ENCODE measurements at regions not wholly inside any gene's neighbourhood (a gene's known extent, or its start where the extent isn't known, plus 50 kb on each side); places are given as distances from the start of the nearest gene placed in this dataset.

DNA sequence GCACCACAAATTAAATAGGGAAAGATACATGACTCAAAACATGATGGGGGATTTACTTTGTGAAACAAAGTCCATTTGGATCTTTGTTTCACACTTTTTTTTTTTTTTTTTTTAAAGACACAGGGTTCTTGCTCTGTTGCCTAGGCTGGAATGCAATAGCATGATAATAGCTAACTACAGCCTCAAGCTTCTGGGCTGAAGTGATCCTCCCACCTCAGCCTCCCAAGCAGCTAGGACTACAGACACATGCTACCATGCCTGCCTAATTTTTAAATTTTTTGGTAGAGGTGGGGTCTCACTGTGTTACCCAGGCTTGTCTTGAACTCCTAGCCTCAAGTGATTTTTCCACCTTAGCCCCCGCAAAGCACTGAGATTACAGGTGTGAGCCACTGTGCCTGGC, 172.6 kb upstream of the KLF14 start:
- ATAC-seq: no peak
- Mint-ChIP-seq H3K27ac (peak overlapping the region; percentile 59 to 61), H3K4me3 (no peak overlapping the region), H3K9me3 (no peaks in the 10 kb centered on the region), H3K27me3 (no peaks in the 10 kb centered on the region), H3K4me1 (peaks cover 85% of the 10 kb centered on the region)
- DNase-seq: no peak

DNA sequence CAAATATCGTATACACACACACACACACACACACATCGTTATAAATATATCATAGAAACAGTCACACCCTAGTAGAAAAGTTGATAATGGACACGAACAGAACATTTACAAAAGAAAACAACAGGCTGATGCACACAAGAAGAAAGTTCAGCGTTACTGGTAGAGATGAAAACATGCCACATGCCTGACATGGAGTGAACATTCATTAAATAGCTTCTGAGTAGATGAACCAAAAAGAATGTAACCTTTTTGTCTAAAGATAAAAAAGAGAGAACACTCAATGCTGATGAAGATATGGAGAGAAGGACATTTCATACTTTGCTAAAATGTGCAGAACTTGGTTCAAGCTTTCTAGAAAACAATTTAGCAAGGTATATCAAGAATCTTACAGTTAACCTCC, 173.4 kb upstream of the KLF14 start:
- ATAC-seq: no peak
- no peaks in the 10 kb centered on the region for H3K27me3 Mint-ChIP-seq

DNA sequence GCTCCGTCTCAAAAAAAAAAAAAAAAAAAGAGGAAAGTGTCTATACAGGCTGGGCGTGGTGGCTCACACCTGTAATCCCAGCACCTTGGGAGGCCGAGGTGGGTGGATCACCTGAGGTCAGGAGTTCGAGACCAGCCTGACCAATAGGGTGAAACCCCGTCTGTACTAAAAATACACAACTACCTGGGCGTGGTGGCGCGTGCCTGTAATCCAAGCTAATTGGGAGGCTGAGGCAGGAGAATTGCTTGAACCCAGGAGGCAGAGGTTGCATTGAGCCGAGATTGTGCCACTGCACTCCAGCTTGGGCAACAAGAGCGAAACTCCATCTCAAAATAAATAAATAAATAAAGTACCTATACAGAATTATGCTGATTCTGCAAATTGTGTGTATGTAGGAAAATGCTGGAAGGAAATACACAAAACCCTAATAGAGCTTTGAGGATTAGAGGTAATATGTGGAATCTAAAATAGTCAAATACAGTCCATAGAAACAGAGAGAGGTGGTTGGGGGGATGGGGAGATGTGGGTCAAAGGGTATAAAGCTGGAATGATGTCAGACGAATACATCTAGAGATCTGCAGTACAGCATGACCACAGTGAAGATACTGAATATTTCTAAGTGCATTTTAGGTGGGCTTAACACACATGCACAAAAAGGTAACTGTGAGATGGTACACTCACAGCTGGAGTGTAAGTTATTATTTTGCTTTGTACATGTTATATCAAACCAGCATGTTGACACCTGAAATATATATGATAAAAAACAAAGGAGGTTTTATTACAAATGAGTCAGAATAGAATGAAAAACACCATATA, 174.5 kb upstream of the KLF14 start:
- Mint-ChIP-seq H3K27ac (peak overlapping the region; percentile 84 to 96), H3K4me3 (peak overlapping the region in 1 of 2 donors; percentile 22), H3K9me3 (no peaks in the 10 kb centered on the region), H3K4me1 (peaks cover 84% of the 10 kb centered on the region), H3K27me3 (no peaks in the 10 kb centered on the region)
- ATAC-seq: no peak
- no peak for DNase-seq

More for the DNA sequence above, 173.4 kb upstream of the KLF14 start:
- Mint-ChIP-seq H3K4me1 (peaks cover 85% of the 10 kb centered on the region), H3K9me3 (no peaks in the 10 kb centered on the region), H3K4me3 (peak overlapping the region in 1 of 2 donors; percentile 20), H3K27ac (peak overlapping the region in 1 of 2 donors; percentile 35)
- DNase-seq: no peak

DNA sequence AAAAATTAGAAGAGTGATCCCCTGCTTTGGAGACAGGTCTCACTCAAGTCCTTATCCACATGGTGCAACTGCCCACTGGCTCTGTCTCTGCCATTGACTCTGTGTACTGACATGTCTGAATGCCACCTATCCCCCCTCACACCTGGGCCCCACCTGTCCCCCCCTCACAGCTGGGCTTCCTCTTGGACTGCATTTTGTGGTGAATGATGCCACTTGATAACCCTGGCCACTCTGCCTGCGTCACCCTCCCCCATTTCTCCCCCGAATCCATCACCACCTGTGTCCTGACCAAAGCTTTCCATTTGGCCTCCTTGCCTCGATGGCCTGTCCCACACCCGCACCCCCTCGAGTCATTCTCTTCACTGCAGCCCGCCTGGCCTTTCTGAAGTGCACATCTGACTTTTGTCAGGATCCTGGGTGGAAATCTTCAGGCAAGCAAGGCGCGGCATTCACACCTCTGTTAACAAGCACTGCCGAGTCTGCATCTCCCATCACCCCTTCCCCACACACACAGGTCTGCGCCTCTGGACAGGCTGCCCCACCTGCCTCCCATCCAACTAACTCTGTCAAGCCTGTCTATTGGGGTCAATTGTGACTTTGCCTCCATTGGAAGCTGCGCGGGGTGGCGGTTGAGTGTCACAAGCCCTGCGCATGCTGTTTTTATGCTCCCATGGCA, 175.3 kb upstream of the KLF14 start:
- Mint-ChIP-seq H3K27me3 (no peaks in the 10 kb centered on the region), H3K9me3 (no peaks in the 10 kb centered on the region), H3K4me3 (peak overlapping the region; percentile 74 to 82), H3K4me1 (peaks cover 84% of the 10 kb centered on the region), H3K27ac (peak overlapping the region; percentile 90 to 93)
- DNase-seq (peak in 1 of 2 donors; percentile 7), ATAC-seq (no peak)

DNA sequence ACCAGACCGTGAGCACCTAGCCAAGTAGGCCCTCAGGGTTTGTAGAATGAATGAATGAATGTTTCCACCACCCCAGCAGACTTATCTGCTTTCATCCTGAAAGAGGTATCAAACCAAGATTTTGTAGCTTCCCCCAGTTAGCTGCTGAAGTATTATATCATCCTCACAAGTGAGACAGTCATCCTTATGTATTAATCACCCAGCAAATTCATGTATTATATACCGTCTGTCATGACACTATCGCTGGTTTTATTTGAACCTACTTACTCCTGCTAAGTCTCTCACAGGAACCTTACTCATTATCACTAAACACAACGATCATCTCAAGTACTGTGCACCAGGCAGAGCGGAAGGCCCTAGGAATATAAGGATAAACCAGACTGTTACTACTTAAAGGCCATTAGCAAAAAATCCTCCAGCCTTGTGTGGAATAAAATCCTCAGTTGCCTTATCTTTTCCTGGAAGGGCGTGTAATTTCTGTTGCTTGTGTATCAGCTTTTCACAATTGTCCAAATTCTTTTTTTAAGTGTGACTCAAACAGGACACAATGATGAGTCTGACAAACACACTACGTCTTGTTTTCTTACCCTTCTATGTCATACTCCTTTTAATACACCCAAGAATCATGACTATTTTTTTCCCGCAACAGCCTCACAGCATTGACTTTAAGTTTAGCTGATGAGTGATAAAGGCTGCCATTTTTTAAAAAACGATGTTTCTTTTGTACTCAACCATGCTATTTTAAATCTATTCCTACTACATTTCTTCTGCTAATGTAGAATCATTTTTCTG, 176.1 kb upstream of the KLF14 start:
- no peak for ATAC-seq
- H3K27ac Mint-ChIP-seq: peak overlapping the region; percentile 90 to 93
- peak in 1 of 2 donors; percentile 4 for DNase-seq
- no peaks in the 10 kb centered on the region for H3K27me3 Mint-ChIP-seq
- H3K9me3 Mint-ChIP-seq: no peaks in the 10 kb centered on the region
- peaks cover 86% of the 10 kb centered on the region for H3K4me1 Mint-ChIP-seq
- peak overlapping the region; percentile 74 to 82 for H3K4me3 Mint-ChIP-seq

DNA sequence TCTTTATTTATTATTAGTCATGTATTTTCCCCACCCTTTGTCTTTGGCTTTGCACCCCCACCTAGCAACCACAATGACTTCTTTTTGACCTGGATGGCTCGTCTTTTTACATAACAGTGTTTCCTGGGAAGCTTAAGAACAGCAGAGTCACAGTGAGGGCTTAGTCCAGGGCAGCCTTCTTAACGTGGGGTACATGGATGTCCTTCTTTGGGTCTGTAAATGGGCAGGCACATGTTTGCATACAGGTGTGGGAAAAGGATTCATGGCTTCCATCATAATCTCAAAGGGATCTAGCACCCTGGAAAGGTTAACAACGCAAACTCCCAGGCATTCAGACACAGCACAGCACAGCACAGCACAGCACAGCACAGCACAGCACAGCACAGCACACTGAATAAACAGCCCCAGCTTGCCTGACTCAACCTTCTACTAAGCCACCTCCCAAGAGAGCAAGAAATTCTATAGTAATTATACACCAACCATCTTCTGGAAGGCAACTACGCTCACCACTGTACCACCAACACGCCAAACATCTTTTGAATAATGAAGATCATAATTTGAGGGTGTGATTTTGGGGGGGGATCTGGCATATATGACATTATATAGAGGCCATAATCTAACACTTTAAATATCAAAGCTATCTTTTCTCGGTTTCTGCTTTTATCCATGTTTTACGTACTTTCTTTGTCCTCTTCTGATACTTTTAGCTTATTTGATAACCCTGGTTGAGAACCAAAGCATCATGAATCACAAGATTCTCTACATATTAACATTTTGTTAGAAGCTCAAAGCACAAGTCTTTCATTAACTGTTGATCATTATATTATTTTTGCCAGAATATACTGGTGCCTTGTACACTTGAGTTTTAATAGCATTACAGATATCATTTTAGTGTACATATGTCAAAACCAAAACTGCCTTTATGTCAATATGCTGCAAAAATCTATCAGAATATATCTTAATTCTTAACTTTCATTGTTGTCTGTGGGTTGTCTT, 177.2 kb upstream of the KLF14 start:
- peak in 1 of 2 donors; percentile 7 for DNase-seq
- peak overlapping the region; percentile 34 to 97 for H3K27ac Mint-ChIP-seq

DNA sequence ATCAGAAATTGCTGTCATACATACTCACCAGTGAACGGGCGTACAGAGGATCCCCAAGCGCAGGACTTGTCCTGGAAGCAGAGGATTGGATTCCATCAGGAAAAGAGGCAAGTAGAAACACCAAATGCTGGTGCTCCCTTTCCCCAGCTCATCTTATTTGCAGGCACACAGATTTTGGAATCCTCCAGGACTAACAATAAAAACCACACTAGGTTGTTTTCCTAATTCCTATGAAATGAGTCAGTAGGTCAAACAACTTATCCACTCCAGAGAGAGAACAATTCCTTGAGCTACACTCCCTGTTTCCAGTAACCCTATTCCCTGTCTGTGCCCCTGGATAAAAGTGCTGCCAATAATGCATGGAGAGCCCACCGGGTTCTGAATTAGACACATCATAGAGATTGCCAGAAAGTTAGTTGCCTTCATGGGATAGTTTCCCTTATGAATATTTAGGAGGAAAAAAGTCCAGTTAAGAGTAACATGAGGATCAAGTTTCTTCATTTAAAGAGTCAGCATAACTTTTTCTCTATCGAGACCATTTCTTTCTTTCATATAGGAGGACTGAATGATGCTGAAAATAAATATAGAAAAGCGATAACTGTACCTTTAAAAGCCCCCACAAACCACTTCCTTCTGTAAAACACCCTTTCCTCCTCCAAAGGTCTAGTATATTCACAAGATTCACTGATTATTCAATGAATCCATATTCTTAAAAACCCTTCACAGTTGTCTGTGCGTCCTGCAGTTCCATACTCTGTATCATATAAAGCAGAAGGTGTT, 178.3 kb upstream of the KLF14 start:
- Mint-ChIP-seq H3K27ac (peak overlapping the region; percentile 84 to 97), H3K9me3 (no peaks in the 10 kb centered on the region), H3K4me3 (peak overlapping the region; percentile 74 to 82), H3K27me3 (no peaks in the 10 kb centered on the region), H3K4me1 (peaks cover 92% of the 10 kb centered on the region)
- DNase-seq (peak in 1 of 2 donors; percentile 5), ATAC-seq (no peak)

More for the DNA sequence above, 177.2 kb upstream of the KLF14 start:
- peak overlapping the region; percentile 74 to 82 for H3K4me3 Mint-ChIP-seq
- no peaks in the 10 kb centered on the region for H3K27me3 Mint-ChIP-seq
- H3K4me1 Mint-ChIP-seq: peaks cover 86% of the 10 kb centered on the region
- H3K9me3 Mint-ChIP-seq: no peaks in the 10 kb centered on the region
- ATAC-seq: no peak

DNA sequence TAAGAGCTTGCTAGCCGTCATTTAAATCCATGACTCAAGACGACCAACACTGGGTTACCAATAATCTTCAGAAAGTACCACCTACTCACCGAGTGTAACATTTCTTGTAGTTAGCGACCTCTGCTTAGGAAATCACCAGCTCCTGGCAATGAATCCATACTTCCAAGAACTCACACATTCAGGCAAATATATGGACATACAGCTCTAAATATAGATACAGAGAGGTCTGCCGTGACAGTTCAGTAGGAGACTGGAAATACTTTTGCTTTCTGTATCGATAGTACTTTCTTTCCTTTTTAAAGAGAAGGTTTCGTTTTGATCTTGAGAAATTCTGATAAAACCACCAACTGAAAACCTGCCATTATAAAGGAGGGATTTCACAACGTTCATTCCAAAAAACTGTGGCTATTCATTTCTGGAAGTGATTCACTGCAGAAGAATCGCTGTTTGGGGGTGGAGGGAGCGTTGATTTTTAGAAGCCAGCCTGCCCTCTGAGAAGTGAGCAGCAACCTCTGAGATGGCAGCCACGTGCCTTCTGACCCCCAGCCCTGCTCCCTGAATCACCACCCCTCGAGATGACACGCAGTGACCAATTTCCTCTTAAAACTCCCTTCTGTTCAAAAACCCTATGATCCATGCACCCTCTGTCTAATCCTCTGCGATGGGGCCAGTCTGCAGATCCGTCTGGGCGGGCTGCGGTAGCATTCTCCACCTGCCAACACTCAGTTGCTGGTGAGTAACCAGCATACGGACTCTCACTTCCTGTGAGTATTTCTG, 179.0 kb upstream of the KLF14 start:
- Mint-ChIP-seq H3K9me3 (no peaks in the 10 kb centered on the region), H3K4me1 (peaks cover 96% of the 10 kb centered on the region), H3K27me3 (no peaks in the 10 kb centered on the region), H3K27ac (peak overlapping the region; percentile 84 to 97), H3K4me3 (peak overlapping the region; percentile 74 to 82)
- DNase-seq (peak; percentile 83 to 93), ATAC-seq (peak; percentile 92)

DNA sequence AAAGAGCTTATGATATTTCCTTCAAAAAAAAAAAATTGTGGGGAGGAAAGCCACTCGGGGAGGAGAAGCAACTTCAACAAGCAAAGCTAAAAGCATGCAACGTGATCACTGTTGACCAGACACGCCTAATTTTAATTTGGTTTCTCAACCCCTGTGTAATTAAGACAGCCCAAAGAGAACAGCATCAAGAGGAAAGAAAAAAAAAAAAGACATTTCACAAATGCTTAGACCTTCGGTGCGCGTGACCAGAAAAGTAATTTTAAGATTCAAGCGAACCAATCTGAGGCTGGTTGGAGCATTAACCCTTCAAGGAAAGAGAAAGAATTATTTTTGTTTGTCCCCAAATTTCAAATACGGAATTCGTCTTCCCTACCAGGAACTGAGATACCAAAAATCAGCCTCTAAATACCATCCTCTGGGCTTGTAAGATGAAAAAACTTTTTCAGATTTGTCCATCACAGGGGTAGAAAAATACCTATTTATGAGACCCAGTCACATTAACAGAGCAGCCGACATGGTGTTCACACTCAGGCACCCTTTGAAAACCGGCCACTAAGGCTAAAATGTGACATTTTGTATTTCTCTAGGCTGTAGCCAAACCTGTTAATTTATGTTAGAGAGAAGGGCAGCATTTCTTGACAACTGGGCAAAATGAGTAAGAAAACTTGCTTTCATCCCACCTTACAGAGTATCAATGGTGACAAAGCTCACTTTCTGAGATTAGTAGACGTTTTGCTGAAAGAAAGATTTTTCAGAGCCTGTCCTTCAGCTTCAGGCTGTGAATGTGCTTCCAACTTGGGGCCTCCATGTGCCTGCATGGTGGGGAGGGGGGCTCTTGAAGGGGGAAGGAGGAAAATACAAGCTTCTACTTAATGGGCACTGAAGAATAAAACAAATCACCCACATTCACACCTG, 179.9 kb upstream of the KLF14 start:
- peak overlapping the region; percentile 84 to 97 for H3K27ac Mint-ChIP-seq
- peaks cover 99% of the 10 kb centered on the region for H3K4me1 Mint-ChIP-seq
- H3K27me3 Mint-ChIP-seq: no peaks in the 10 kb centered on the region
- peak overlapping the region; percentile 74 to 82 for H3K4me3 Mint-ChIP-seq
- peak in 1 of 2 donors; percentile 14 for DNase-seq
- no peak for ATAC-seq
- no peaks in the 10 kb centered on the region for H3K9me3 Mint-ChIP-seq

DNA sequence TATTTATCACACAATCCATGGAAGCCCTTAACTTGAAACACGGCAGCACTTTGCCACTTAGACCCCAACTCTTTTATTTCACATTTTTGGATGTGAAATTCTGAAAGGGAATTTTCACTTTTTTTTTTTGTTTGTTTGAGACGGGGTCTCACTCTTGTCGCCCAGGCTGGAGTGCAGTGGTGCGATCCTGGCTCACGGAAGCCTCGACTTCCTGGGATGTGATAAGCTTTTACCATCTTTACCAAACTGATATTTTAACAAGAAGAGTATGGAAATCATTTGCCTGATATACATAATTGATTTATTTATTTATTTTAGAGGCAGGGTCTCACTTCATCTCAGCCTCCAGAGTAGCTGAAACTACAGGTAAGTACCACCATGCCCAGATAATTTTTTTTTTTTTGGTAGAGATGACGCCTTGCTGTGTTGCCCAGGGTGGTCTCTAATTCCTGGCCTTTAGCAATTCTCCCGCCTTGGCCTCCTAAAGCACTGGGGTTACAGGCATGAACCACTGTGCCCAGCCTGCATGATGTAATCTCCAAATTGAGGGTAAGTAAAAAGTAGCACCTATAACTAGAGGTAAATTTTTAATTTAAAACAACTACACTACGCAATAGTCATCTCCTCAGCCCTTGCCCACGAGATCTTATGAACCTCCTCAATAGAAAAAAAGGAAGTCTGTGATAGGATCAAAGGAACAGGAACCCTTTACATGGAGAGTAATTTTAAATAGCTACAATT, 180.7 kb upstream of the KLF14 start:
- Mint-ChIP-seq H3K4me3 (peak overlapping the region; percentile 74 to 82), H3K27me3 (no peaks in the 10 kb centered on the region)
- peak in 1 of 2 donors; percentile 12 for DNase-seq

DNA sequence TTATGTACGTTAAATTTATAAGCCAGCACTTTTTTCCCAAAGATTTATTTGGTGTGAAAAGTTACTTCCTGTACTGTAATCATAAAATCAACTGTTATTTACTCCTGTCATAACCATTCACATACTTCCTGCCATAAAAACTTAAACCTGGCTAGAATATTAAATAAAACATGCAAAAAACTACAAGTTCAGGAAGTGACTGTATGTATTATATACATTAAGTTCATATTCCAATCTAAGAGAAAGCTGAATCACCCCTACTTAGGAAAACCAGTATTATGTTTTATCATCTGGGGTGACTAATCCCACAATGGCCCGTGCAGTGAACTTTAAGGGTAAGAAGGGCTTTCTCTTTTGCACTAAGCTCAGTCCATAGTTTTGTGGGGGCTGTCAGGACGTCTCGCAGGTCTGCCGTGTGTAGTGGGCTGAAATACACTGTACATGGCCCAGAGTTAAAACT, 183.7 kb upstream of the KLF14 start:
- peak overlapping the region; percentile 71 to 77 for H3K27ac Mint-ChIP-seq
- no peak for ATAC-seq
- peak overlapping the region; percentile 7 to 46 for H3K4me3 Mint-ChIP-seq
- no peaks in the 10 kb centered on the region for H3K9me3 Mint-ChIP-seq
- DNase-seq: no peak
- H3K4me1 Mint-ChIP-seq: peaks cover 96% of the 10 kb centered on the region
- no peaks in the 10 kb centered on the region for H3K27me3 Mint-ChIP-seq

More for the DNA sequence above, 180.7 kb upstream of the KLF14 start:
- no peak for ATAC-seq
- H3K4me1 Mint-ChIP-seq: peaks cover 99% of the 10 kb centered on the region
- H3K27ac Mint-ChIP-seq: peak overlapping the region; percentile 84 to 97
- no peaks in the 10 kb centered on the region for H3K9me3 Mint-ChIP-seq
